Keratinocyte (primary cell): ENCODE measurements at regions not wholly inside any gene's neighbourhood (a gene's known extent, or its start where the extent isn't known, plus 50 kb on each side); places are given as distances from the start of the nearest gene placed in this dataset.

Source experiments
- DNase-seq: peaks from one replicate; pipeline ENCODE4 v3.0.0-alpha.2; 2011; ENCODE audit warnings: low read depth, missing footprints, low spot score
- FAIRE-seq: peaks from 2 replicates; lab custom pipeline; 2011; peaks lifted over from hg19 to GRCh38; lab: Jason Lieb, UNC
- H2AFZ ChIP-seq: 2 replicates; pipeline ENCODE4 v1.6.0; 2012; ENCODE audit warnings: low read length, control low read depth, inconsistent platforms; ENCODE audit not compliant: control insufficient read depth
- H3K27ac ChIP-seq: 2 replicates; pipeline ENCODE4 v1.5.1; 2011; ENCODE audit warnings: low read length; ENCODE audit not compliant: control insufficient read depth, insufficient read depth
- H3K27me3 ChIP-seq: 3 replicates; pipeline ENCODE4 v1.6.0; 2011; ENCODE audit warnings: low read length; ENCODE audit not compliant: control insufficient read depth, insufficient read depth; ENCODE audit errors: extremely low read depth
- H3K36me3 ChIP-seq, 2 experiments: 2 replicates in 1 of 2; 3 replicates in 1 of 2; pipeline ENCODE4 v1.5.1; 2011; ENCODE audit warnings: low read length in 2 of 2, mild to moderate bottlenecking in 1 of 2; ENCODE audit not compliant: control insufficient read depth in 2 of 2, insufficient read depth in 2 of 2; ENCODE audit errors: extremely low read depth in 1 of 2
- H3K4me1 ChIP-seq: 3 replicates; pipeline ENCODE4 v1.5.1; 2011; ENCODE audit warnings: low read length; ENCODE audit not compliant: control insufficient read depth, insufficient read depth; ENCODE audit errors: extremely low read depth
- H3K4me2 ChIP-seq: 3 replicates; pipeline ENCODE4 v1.6.0; 2011; ENCODE audit warnings: low read depth, low read length; ENCODE audit not compliant: control insufficient read depth, insufficient read depth; ENCODE audit errors: extremely low read depth
- H3K4me3 ChIP-seq, 3 experiments: fragments of 200-600 bp in 1 of 3; sonication (generic) in 1 of 3; 2 replicates in 2 of 3; 3 replicates in 1 of 3; pipeline ENCODE4 v1.5.1; 2011 to 2016; ENCODE audit warnings: low read length in 3 of 3, mild to moderate bottlenecking in 3 of 3, control low read depth in 2 of 3, inconsistent platforms in 1 of 3, low read depth in 1 of 3, mixed read lengths in 1 of 3, mixed run types in 1 of 3, moderate library complexity in 1 of 3; ENCODE audit not compliant: control insufficient read depth in 2 of 3, insufficient read depth in 2 of 3; ENCODE audit errors: extremely low read depth in 1 of 3
- H3K79me2 ChIP-seq: 2 replicates; pipeline ENCODE4 v1.6.0; 2012; ENCODE audit warnings: low read length; ENCODE audit not compliant: control insufficient read depth, insufficient read depth
- H3K9ac ChIP-seq: 3 replicates; pipeline ENCODE4 v1.6.0; 2011; ENCODE audit warnings: low read length; ENCODE audit not compliant: control insufficient read depth, insufficient read depth; ENCODE audit errors: extremely low read depth
- H3K9me1 ChIP-seq: 3 replicates; pipeline ENCODE4 v1.6.0; 2011; ENCODE audit warnings: low read length; ENCODE audit not compliant: control insufficient read depth, insufficient read depth; ENCODE audit errors: extremely low read depth
- H3K9me3 ChIP-seq: 2 replicates; pipeline ENCODE4 v1.5.1; 2012; ENCODE audit warnings: low read depth, low read length; ENCODE audit not compliant: control insufficient read depth
- H4K20me1 ChIP-seq: 3 replicates; pipeline ENCODE4 v1.6.0; 2011; ENCODE audit warnings: low read length; ENCODE audit not compliant: control insufficient read depth, insufficient read depth; ENCODE audit errors: extremely low read depth
- CTCF ChIP-seq, 3 experiments: IDR thresholded peaks in 1 of 3; conservative IDR thresholded peaks in 1 of 3; optimal IDR thresholded peaks in 1 of 3; 2 replicates in 2 of 3; 3 replicates in 1 of 3; pipeline versions ENCODE3 to v1.5.1; 2011; ENCODE audit warnings: low read length in 3 of 3, mild to moderate bottlenecking in 3 of 3, moderate library complexity in 2 of 3, control low read depth in 1 of 3, inconsistent platforms in 1 of 3; ENCODE audit not compliant: insufficient read depth in 2 of 3; ENCODE audit errors: extremely low read depth in 1 of 3
- EZH2 ChIP-seq: IDR thresholded peaks from one replicate; pipeline ENCODE4 v1.6.1; 2012; ENCODE audit warnings: inconsistent platforms, mild to moderate bottlenecking, low read length, moderate library complexity
- dilution Hi-C: fragments of 300-500 bp; cut with MboI; formaldehyde crosslinking; loops from one replicate; pipeline ENCODE4 v1.7.0; 2020; ENCODE audit warnings: low sequenced_read_pairs; ENCODE audit not compliant: extremely low pct_ligation_motif_present

GRCh38 chr7:65250697-65251395 is 122.8 kb upstream of the ZNF92 start:
- dilution Hi-C loops: no loop called here
- no peak for FAIRE-seq
- no peak overlapping the region for H3K4me3 ChIP-seq

GRCh38 chr7:65250216-65250615 is 123.4 kb upstream of the ZNF92 start:
- Histone ChIP-seq H3K4me1 (no peaks in the 10 kb centered on the region), H3K27ac (no peak overlapping the region), H3K9me1 (no peaks in the 10 kb centered on the region), H3K79me2 (no peaks in the 10 kb centered on the region), H3K4me2 (no peak overlapping the region), H3K9me3 (no peaks in the 10 kb centered on the region), H3K4me3 (no peak overlapping the region), H4K20me1 (no peaks in the 10 kb centered on the region), H2AFZ (no peak overlapping the region), H3K27me3 (no peaks in the 10 kb centered on the region), H3K36me3 (no peaks in the 10 kb centered on the region), H3K9ac (no peak overlapping the region)
- FAIRE-seq (no peak), DNase-seq (no peak)
- dilution Hi-C loops: no loop called here
- TF ChIP-seq EZH2: no peak
- TF ChIP-seq CTCF (optimal IDR thresholded peaks at IDR 0.05 in 1 of 3, IDR thresholded peaks at IDR 0.05 in 1 of 3, conservative IDR thresholded peaks at IDR 0.05 in 1 of 3; ENCODE audit: extremely low read depth in 1 of 3, insufficient read depth in 2 of 3, low read length in 3 of 3): no peak

More at GRCh38 chr7:65250697-65251395, 122.8 kb upstream of the ZNF92 start:
- Histone ChIP-seq H4K20me1 (no peaks in the 10 kb centered on the region), H3K36me3 (no peaks in the 10 kb centered on the region), H3K27me3 (no peaks in the 10 kb centered on the region), H3K79me2 (no peaks in the 10 kb centered on the region), H3K4me2 (no peak overlapping the region), H3K9ac (no peak overlapping the region), H3K27ac (no peak overlapping the region), H3K4me1 (no peaks in the 10 kb centered on the region), H3K9me1 (no peaks in the 10 kb centered on the region), H2AFZ (no peak overlapping the region), H3K9me3 (no peaks in the 10 kb centered on the region)
- DNase-seq: no peak
- no peak for TF ChIP-seq CTCF (optimal IDR thresholded peaks at IDR 0.05 in 1 of 3, IDR thresholded peaks at IDR 0.05 in 1 of 3, conservative IDR thresholded peaks at IDR 0.05 in 1 of 3; ENCODE audit: extremely low read depth in 1 of 3, insufficient read depth in 2 of 3, low read length in 3 of 3)
- no peak for TF ChIP-seq EZH2
